Esophagus squamous epithelium (tissue), 5 donors: ENCODE measurements at regions not wholly inside any gene's neighbourhood (a gene's known extent, or its start where the extent isn't known, plus 50 kb on each side); places are given as distances from the start of the nearest gene placed in this dataset.

ENCODE experiments used
- DNase-seq: peaks from one replicate; lab custom pipeline; 2025; lab: John Stamatoyannopoulos, UW
- H3K27ac ChIP-seq, 4 donors: fragments of 200-600 bp; sonication (generic); one replicate each; pipeline ENCODE4 v1.5.1; 2016 to 2019; ENCODE audit warnings: mild to moderate bottlenecking in 1 of 4
- H3K27me3 ChIP-seq, 4 donors: fragments of 200-600 bp; sonication (generic); 1 replicate in 3 of 4; 2 replicates in 1 of 4; pipeline versions ENCODE4 v1.5.1 to v1.6.0; 2017 to 2021; ENCODE audit warnings: antibody characterized with exemption in 1 of 4
- H3K36me3 ChIP-seq, 3 donors: fragments of 200-600 bp; sonication (generic); one replicate each; pipeline ENCODE4 v1.5.1; 2016 to 2019
- H3K4me1 ChIP-seq, 3 donors: fragments of 200-600 bp; sonication (generic); one replicate each; pipeline ENCODE4 v1.5.1; 2017 to 2019
- H3K4me3 ChIP-seq, 4 donors: fragments of 200-600 bp; sonication (generic); 1 replicate in 3 of 4; 2 replicates in 1 of 4; pipeline ENCODE4 v1.5.1; 2016 to 2019; ENCODE audit warnings: mild to moderate bottlenecking in 2 of 4, moderate library complexity in 1 of 4
- H3K9me3 ChIP-seq, 3 donors: fragments of 200-600 bp; sonication (generic); one replicate each; pipeline ENCODE4 v1.5.1; 2016 to 2019
- CTCF ChIP-seq, 6 experiments: fragments of 450-650 bp in 4 of 6; fragments of 200-600 bp in 2 of 6; sonication (generic) in 2 of 6; IDR thresholded peaks; one replicate each; pipeline ENCODE4 v1.5.1; 2016 to 2019; ENCODE audit warnings: antibody characterized with exemption in 6 of 6, mild to moderate bottlenecking in 4 of 6, moderate library complexity in 4 of 6
- POLR2A ChIP-seq, 4 donors: fragments of 450-650 bp; IDR thresholded peaks; one replicate each; pipeline ENCODE4 v1.6.1; 2017; ENCODE audit warnings: antibody characterized with exemption in 4 of 4, mild to moderate bottlenecking in 4 of 4, moderate library complexity in 3 of 4
- WGBS, 2 donors: methylation state at CpG; one replicate each; pipeline ENCODE4 v1.1.5; 2018; 5-methylcytosine and 5-hydroxymethylcytosine counted together
- intact Hi-C: fragments of 100-400 bp; cut with DNase I; formaldehyde crosslinking; loops from one replicate; pipeline ENCODE4 v1.15.0; 2022
- donor health status: DM: yes; HTN: yes; CAD: no.

- H3K36me3 ChIP-seq, result no peaks in the 10 kb centered on the region
- 85 to 90% methylated on average over 10 to 15 of the region's 18 CpGs for WGBS, 2 donors
- H3K27me3 ChIP-seq, result peaks cover 0 to 89% (median 1%) of the 10 kb centered on the region in 4 donors
- H3K27ac ChIP-seq, result no peak overlapping the region
- TF ChIP-seq POLR2A (IDR thresholded peaks at IDR 0.05), result no peak
- no peak for TF ChIP-seq CTCF (IDR thresholded peaks at IDR 0.05)
- no peak overlapping the region for H3K4me3 ChIP-seq
- no peaks in the 10 kb centered on the region for H3K9me3 ChIP-seq
- intact Hi-C loops, result no loop called here
- H3K4me1 ChIP-seq, result peaks cover 0 to 22% (median 10%) of the 10 kb centered on the region in 3 donors
- DNase-seq, result no peak
Measured at GRCh38 chr9:93825348-93826115, 129.6 kb downstream of the BARX1 start.

- DNase-seq, result no peak
- Histone ChIP-seq H3K4me3 (no peak overlapping the region), H3K27ac (no peak overlapping the region), H3K27me3 (peaks cover 0 to 94% (median 1%) of the 10 kb centered on the region in 4 donors), H3K36me3 (no peaks in the 10 kb centered on the region), H3K4me1 (peaks cover 0 to 22% (median 10%) of the 10 kb centered on the region in 3 donors), H3K9me3 (no peaks in the 10 kb centered on the region)
- intact Hi-C loops, result no loop called here
- TF ChIP-seq CTCF (IDR thresholded peaks at IDR 0.05), result no peak
- TF ChIP-seq POLR2A (IDR thresholded peaks at IDR 0.05), result no peak
- WGBS, 2 donors, result 61 to 75% methylated on average over 7 to 8 of the region's 9 CpGs
Measured at GRCh38 chr9:93824386-93825294, 130.5 kb downstream of the BARX1 start.

- no peak for DNase-seq
- Histone ChIP-seq H3K27me3 (peaks cover 0 to 98% (median 1%) of the 10 kb centered on the region in 4 donors), H3K4me1 (peaks cover 0 to 21% (median 10%) of the 10 kb centered on the region in 3 donors), H3K9me3 (no peaks in the 10 kb centered on the region), H3K36me3 (no peaks in the 10 kb centered on the region), H3K27ac (no peak overlapping the region), H3K4me3 (no peak overlapping the region)
- intact Hi-C loops, result no loop called here
- TF ChIP-seq CTCF (IDR thresholded peaks at IDR 0.05) (no peak), POLR2A (IDR thresholded peaks at IDR 0.05) (no peak)
- WGBS, 2 donors, result 91% methylated on average over 9 of the region's 9 CpGs; no CpG with 5 or more reads in 1 of the 2 donors
Measured at GRCh38 chr9:93823245-93824072, 131.7 kb downstream of the BARX1 start.

- DNase-seq, result no peak
- no peaks in the 10 kb centered on the region for H3K9me3 ChIP-seq
- no peak for TF ChIP-seq POLR2A (IDR thresholded peaks at IDR 0.05)
- TF ChIP-seq CTCF (IDR thresholded peaks at IDR 0.05), result no peak
- H3K4me3 ChIP-seq, result no peak overlapping the region
- peaks cover 0 to 9% (median 0%) of the 10 kb centered on the region in 3 donors for H3K4me1 ChIP-seq
- peaks cover 0 to 94% (median 1%) of the 10 kb centered on the region in 4 donors for H3K27me3 ChIP-seq
- H3K27ac ChIP-seq, result no peak overlapping the region
- no peaks in the 10 kb centered on the region for H3K36me3 ChIP-seq
- intact Hi-C loops, result no loop called here
- WGBS, 2 donors, result 89 to 94% methylated on average over 6 of the region's 6 CpGs
Measured at GRCh38 chr9:93822229-93822628, 132.9 kb downstream of the BARX1 start.
